ENCODE measurements at regions not wholly inside any gene's neighbourhood (a gene's known extent, or its start where the extent isn't known, plus 50 kb on each side); places are given as distances from the start of the nearest gene placed in this dataset.

DNA sequence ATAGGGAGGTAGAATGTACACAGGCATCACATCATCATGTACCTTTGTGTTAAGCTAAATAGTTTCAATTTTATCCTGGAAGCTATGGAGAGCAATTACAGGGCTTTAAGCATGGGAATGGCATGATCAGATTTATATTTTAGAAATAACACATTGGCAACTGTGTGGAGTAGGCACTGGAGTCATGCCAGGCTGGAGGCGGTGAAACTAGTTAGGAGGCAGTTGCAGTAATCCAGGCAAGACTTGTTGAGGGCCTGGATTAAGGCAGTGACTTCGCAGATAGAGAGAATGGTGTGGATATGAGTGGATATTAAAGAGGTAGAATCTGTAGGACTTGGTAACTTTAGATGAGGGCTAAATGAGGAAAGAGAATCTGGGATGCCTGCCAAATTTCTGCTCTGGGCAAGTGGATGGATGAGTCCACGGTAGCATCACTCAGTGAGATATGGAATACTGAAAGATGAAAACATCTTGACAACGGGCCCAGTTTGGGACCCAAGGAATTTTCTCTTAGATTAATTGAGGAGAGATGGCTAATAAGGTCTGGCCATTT, 506.2 kb downstream of the FGF9 start:
- TF ChIP-seq, protein P1, sequence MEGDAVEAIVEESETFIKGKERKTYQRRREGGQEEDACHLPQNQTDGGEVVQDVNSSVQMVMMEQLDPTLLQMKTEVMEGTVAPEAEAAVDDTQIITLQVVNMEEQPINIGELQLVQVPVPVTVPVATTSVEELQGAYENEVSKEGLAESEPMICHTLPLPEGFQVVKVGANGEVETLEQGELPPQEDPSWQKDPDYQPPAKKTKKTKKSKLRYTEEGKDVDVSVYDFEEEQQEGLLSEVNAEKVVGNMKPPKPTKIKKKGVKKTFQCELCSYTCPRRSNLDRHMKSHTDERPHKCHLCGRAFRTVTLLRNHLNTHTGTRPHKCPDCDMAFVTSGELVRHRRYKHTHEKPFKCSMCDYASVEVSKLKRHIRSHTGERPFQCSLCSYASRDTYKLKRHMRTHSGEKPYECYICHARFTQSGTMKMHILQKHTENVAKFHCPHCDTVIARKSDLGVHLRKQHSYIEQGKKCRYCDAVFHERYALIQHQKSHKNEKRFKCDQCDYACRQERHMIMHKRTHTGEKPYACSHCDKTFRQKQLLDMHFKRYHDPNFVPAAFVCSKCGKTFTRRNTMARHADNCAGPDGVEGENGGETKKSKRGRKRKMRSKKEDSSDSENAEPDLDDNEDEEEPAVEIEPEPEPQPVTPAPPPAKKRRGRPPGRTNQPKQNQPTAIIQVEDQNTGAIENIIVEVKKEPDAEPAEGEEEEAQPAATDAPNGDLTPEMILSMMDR (IDR thresholded peaks at IDR 0.05; ENCODE audit: insufficient read depth, low read length, missing control alignments) = no peak
- no peak for DNase-seq (ENCODE audit: low read depth, low spot score)
- POLR2A ChIA-PET = no interaction called here
- CTCF ChIA-PET = no interaction called here
- no peak overlapping the region for H3K4me3 ChIP-seq (ENCODE audit: low read depth, low read length)

GRCh38 chr13:22178878-22179277, 508.0 kb downstream of the FGF9 start:
- POLR2A ChIA-PET = no interaction called here
- no peak overlapping the region for H3K4me3 ChIP-seq (ENCODE audit: low read depth, low read length)
- CTCF ChIA-PET = no interaction called here
- no peak for DNase-seq (ENCODE audit: low read depth, low spot score)
- TF ChIP-seq, protein P1 (IDR thresholded peaks at IDR 0.05; ENCODE audit: insufficient read depth, low read length, missing control alignments) = no peak

DNA sequence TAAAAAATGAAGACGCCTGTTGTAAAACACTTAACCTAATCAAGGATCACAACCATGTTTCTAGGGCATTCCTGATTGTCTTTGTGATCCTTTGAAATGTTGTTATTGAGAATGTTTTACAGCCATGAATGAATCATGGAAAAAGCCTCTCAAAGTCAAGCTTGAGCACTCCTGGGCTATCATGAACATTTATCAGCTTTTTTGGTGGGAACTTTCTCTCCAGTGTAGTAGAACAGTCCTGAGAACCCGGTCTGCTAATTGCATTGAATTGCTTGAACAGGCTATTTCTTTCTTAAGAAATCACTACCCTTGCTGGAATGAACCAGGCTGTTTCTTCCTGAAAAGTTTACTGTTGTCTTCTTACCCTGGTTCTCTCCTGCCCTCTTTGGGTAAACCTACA, 516.5 kb downstream of the FGF9 start:
- TF ChIP-seq, protein P1 (IDR thresholded peaks at IDR 0.05; ENCODE audit: insufficient read depth, low read length, missing control alignments) = no peak
- H3K4me3 ChIP-seq (ENCODE audit: low read depth, low read length) = no peak overlapping the region
- ChIA-PET CTCF (no interaction called here), POLR2A (no interaction called here)
- no peak for DNase-seq (ENCODE audit: low read depth, low spot score)

- ChIA-PET CTCF (no interaction called here), POLR2A (no interaction called here)
- no peak overlapping the region for H3K4me3 ChIP-seq (ENCODE audit: low read depth, low read length)
- TF ChIP-seq, protein P1 (IDR thresholded peaks at IDR 0.05; ENCODE audit: insufficient read depth, low read length, missing control alignments) = no peak
- no peak for DNase-seq (ENCODE audit: low read depth, low spot score)
These were observed 518.5 kb downstream of the FGF9 start for GRCh38 chr13:22189176-22190048.

DNA sequence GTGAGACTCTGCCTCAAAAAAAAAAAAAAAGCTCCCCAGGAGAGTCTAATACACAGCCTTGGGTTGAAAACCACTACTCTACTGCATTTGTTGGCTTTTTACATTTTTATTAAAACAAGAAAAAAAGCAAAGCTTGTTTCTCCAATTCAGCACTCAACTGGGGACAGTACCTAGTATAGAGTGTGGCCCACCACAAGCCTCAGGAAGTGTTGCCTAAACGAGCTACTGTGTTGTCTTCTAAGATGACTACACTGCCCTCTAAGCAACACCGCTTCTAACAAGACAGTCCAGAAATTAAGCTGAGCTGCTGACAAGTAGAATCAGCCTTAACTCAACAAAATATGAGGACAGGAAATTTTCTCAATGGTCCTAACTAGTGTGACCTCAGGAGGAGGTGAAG, 522.2 kb downstream of the FGF9 start:
- CTCF ChIA-PET = no interaction called here
- POLR2A ChIA-PET = no interaction called here
- TF ChIP-seq, protein P1 (IDR thresholded peaks at IDR 0.05; ENCODE audit: insufficient read depth, low read length, missing control alignments) = no peak
- DNase-seq (ENCODE audit: low read depth, low spot score) = no peak
- H3K4me3 ChIP-seq (ENCODE audit: low read depth, low read length) = no peak overlapping the region

DNA sequence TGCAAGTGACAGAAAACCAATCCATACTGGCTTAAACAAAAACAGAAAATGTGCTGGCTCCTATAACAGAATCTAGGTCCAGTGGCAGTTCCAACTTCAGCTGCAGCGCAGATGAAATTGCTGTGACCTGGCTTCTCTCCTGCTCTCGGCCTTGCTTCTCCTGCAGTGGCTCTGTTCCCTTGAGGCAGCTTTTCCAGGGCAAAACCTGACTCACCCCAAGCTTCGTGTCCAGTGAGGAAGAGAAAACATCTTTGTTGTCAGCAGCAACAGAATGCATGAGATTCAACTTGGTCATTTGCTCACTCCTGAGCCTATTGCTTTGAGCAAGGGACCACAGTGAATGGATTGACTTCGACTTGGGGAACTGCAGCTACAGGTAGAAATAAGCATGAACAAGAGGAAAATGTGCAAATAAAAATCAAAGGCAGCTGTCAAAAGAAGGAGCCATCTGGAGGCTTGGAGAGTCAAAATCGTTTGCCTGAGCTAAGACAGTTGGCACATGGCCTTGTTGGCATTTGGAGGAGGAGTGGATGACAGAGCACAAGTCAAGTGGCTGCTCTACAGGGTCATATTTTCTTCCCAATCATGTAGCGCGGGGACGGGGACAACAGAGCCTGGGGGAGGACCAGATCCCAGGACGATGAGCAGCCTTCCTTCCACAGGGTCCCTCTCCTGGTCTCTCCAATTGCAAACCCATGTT, 523.4 kb downstream of the FGF9 start:
- TF ChIP-seq, protein P1 (IDR thresholded peaks at IDR 0.05; ENCODE audit: insufficient read depth, low read length, missing control alignments) = no peak
- H3K4me3 ChIP-seq (ENCODE audit: low read depth, low read length) = no peak overlapping the region
- CTCF ChIA-PET = no interaction called here
- POLR2A ChIA-PET = no interaction called here
- no peak for DNase-seq (ENCODE audit: low read depth, low spot score)
